ENCODE measurements at regions not wholly inside any gene's neighbourhood (a gene's known extent, or its start where the extent isn't known, plus 50 kb on each side); places are given as distances from the start of the nearest gene placed in this dataset.

- DNase-seq, result no peak
Measured at GRCh38 chr3:135755330-135756105, 210.0 kb upstream of the PPP2R3A start.

DNA sequence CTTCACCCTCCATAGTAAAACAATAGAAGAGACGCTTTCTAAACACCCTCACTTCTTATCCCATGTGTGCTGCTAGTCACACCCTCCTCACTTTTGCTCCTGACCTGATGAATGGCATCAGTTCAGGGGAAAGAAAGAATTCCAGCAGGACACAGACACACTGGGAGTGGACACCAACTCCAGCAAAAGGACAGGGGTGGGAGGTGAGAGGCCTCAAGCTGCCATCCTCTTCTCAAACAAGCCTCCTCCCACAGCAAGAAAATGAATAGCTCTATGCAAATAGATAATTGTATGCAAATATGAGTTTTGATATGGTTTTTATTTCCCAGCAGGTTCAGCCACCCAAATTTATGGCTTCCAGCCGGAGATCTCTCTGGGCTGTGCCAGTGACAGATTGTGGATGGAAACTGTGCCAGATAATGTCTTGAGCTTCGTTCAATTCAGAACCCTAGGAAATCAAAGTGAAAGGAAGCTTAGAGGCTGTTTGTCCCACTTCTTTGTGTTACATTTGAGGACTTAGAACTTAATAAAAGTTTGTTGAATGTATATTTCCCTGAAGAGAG, 209.3 kb upstream of the PPP2R3A start:
- no peak for DNase-seq

GRCh38 chr3:135757421-135757820, 208.1 kb upstream of the PPP2R3A start:
- no peak for DNase-seq

DNA sequence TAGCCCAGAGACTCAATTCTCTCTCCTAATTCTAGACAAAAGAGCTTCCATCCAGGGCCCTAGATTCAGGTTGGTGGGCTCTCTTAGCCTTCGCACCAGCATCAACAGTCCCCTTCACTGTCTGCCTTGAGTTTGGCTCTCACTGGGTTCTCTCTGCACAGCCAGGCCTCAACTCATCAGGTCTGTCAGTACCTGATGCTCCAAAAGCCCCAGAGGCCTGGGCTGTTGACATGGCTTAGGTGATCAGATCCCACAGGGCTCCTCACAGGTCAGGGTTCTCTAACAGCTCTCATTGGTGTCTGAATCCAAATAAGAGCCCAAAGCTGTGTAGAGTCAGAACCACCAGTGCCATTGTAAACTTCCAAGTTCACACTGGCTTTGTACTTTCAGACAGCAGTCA, 206.6 kb upstream of the PPP2R3A start:
- DNase-seq, result no peak

DNA sequence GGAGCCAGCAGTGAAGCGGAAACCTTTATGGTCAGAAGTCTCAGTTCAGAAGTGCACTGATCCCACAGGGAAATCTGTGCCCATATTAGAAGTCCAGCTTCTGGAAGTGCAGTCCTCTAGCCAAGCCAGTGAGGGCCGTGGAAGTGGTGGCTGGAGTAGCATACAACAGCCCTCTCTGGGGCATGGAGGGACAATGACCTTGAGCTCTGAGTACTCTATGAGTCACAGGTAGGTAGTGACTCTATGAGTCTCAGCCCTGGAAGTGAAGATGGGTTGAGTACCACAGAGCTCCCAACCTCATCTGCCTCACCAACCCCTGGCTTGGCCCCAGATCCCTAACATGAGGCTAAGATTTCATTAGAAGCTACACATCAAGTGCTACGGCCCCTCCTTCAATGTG, 205.9 kb upstream of the PPP2R3A start:
- DNase-seq, result no peak

DNA sequence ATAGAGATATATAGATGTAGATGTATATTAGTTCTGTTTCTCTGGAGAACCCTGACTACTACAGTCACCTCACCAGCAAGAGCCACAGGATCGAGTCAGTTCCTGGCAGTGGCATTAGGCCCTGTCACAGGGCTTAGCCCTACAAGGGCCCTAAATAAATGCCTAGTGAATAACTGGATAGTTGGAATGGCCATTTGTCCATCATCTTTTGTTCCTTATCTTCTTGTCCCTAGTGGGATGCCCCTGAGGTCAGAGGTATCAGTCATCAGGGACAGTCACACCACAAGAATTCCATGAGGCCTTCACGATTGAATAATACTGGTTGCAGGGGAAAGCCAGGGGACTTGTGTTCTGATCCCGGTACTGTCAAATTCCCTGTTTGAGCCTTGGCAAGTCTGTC, 204.9 kb upstream of the PPP2R3A start:
- no peak for DNase-seq

GRCh38 chr3:135762188-135762856, 203.2 kb upstream of the PPP2R3A start:
- no peak for DNase-seq

- DNase-seq, result no peak
Measured at GRCh38 chr3:135766115-135766514, 199.4 kb upstream of the PPP2R3A start.

DNA sequence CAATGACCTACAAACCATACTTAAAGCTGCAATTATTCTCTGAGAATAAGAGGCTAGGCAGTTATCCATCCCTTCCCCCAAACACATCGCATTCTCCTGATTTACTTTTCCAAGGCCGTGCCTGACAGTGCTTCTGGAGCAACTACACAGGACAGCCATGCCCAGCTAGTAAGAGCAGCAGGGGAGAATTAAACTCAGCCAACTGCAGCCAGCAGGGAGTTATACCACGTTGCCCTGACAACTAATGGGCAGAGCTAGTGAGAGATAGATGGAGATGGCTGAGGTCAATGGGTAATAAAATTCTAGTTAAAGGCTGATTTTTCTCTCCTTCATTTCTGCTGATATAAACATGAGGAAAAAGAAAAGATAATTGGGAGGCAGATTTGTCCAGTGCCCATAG, 193.8 kb upstream of the PPP2R3A start:
- DNase-seq, result no peak

- DNase-seq, result no peak
Measured at GRCh38 chr3:135779024-135779423, 186.5 kb upstream of the PPP2R3A start.

GRCh38 chr3:135779590-135780235, 185.8 kb upstream of the PPP2R3A start:
- DNase-seq, result no peak

DNA sequence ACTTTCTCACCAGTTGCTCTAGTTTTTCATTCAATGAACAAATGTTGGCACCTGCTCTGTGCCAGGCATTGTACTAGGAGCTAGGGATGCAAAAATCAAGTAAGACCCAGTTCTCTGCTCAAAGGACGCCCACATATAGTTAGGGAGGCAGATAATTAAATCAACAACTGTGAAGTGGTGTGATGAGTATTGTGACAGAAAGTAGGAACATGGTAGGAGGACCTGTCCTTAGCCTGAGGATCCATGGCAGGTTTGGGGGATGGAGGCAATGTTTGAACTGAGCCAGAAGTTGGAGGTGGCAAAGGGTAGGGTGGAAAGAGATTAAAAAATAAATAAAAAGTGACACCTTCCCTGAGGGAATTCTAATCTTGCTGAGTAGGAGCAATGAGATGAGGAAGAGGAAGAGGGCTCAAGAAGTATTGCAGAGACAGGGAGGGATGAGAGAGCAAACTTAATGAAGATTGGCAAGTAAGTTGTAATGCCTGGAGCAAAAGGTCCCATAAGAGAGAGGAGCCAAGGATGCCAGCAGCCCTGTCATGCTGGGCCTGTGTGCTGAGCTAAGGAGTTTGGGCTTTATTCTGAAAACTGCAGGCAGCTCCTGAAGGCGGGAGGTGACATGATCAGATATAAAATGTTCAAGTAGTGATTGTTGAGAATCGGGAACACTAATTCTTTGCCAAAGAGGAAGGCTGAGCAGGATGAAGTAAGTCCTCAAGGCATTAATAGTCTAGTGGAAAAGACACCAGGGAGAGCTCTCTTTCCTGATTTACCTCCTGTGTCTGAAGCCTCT, 184.3 kb upstream of the PPP2R3A start:
- DNase-seq, result no peak

DNA sequence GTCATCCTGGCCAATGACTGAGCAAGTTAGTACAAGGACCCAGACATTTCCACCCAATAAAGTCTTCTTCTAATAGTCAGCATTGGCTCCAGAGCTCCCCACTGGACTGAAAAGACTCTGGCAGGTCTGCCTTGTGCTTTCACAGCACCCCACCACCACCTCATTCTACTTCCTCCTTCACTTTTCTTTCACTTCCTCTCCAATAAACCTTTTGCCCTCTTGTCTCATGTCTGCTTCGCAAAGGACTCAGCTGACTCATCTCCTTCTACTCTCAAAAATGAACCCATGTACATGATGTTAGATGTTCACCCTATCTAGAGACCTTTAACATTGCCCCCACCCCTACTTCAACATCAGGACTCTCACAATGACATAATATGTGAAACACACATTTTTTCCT, 181.0 kb upstream of the PPP2R3A start:
- DNase-seq, result no peak

GRCh38 chr3:135788146-135788545, 177.4 kb upstream of the PPP2R3A start:
- DNase-seq, result peak; percentile 13

DNA sequence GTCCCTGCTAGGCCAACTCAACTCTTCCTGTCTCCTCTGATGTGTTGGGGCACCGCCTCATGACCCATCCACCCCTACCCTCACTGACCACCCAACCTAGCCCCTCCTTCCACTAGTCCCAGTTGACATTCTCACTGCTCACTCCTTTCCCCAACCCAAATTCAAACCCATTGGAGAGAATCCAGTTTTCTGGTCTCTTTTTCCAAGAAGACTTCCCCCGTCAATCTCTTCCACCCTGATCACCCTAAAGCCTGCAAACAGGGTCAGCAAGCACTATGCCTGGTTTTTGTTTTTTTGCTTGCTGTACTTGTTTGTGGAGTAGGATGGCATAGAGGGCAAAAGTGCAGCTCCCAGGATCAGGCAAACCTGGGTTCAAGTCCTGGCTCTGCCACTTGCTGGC, 176.6 kb upstream of the PPP2R3A start:
- no peak for DNase-seq

DNA sequence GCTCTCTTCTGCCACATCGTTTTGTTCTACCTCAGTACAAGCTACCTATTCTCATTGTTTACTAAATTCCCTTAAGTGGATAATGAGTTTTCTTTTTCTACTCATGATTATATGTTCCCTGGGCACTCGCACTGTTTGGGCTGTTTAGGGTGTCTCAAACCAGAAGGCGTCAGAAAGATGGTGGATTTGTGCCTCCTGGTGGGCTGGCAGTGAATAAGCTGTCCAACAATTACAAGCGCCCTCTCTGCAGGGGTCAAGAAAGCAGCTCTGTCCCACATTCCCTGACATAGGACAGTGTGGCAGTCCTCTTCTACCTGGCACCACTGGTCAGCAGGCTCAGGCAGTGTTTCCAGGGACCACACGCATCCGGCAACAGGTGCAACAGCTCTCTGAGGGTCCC, 173.4 kb upstream of the PPP2R3A start:
- DNase-seq, result peak; percentile 54

GRCh38 chr3:135792858-135793475, 172.6 kb upstream of the PPP2R3A start:
- no peak for DNase-seq

GRCh38 chr3:135800071-135800549, 165.4 kb upstream of the PPP2R3A start:
- DNase-seq, result no peak

GRCh38 chr3:135801018-135801417, 164.5 kb upstream of the PPP2R3A start:
- DNase-seq, result no peak

DNA sequence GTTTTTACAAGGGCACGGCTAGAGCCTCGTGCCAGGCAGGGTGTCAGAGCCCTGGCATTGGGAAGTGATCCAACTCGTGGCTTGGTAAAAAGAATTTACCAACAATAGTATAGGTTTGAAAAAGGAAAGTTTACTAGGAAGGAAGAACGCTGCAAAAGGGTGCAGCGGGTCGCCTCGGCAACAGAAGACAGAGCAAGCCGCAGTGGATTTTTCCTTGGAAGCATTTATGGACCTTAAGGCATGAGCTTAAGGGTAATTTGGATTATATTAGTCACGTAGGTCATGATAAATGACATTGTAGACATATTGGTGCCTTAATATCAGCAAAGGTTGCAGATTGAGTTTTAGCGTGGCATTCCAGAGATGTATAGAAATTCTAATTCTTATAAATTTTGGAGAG, 163.4 kb upstream of the PPP2R3A start:
- DNase-seq, result no peak

DNA sequence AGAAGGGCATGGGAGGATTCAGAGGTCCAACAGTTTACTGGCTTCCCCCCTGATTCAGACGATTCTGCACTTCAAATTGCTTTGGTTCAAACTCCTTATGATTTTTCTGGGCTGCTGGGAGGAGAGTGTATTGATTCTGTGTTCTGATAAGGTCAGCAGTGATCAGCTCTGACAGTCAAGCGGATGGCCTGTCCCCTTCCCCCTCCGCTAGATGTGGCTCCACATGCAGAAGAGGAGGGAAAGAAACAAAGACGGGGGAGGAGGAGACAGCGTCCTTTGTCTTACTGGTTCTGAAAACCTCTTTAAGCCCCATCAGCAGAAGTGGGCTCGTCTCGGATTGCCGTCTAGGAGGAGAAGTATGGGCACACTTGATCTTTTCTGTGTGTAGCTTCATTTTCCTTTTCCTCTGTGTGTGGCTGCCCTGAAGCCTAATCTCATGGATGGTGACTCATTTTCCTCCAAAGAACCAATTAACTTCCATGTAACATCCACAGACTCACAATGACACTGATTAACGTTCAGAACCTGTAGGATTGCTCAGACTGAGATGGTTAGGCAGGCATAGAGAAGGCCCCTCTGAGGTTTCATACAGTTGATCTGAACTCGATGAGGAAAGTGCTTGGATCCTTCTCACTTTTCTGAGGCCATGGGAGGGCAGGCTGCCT, 162.4 kb upstream of the PPP2R3A start:
- DNase-seq, result no peak

DNA sequence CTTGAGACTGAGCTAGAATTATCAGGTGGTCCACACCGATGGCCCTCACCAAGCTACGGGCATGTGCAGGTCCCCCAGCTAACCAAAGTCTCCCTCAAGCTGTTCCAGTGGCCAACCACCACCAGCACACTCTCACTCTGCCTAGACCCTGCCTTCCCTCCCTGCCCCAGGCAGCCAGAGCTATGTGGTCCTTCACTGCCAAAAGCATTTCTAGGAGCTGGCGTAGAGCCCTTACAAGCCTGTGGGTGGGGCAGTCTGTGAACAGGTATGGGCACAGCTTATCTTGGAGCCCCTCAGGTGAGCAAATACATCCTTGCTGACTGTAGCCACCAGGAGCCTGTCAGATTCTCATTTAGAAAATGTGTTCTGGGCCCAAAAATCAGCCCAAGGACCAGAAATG, 159.8 kb upstream of the PPP2R3A start:
- DNase-seq, result no peak

Data from NCI-H774 (cell line).